Endothelial cell of umbilical vein (primary cell): ENCODE measurements at regions not wholly inside any gene's neighbourhood (a gene's known extent, or its start where the extent isn't known, plus 50 kb on each side); places are given as distances from the start of the nearest gene placed in this dataset.

Experiments
- BruUV-seq: library from RNA; stranded (reverse); fragments of 400-500 nt; replicated peaks from 2 replicates; lab custom pipeline; 2021; lab: Mats Ljungman, UMichigan
- CTCF ChIA-PET: fragments of 300-600, 350-600 bp; sonication (Branson Sonifier 250); formaldehyde crosslinking; loops from one replicate; lab custom pipeline; 2021; ENCODE audit warnings: antibody characterized with exemption, inconsistent platforms; lab: Charles Lee
- POLR2A ChIA-PET: fragments of 300-600, 350-600 bp; sonication (Branson Sonifier 250); formaldehyde crosslinking; loops from one replicate; lab custom pipeline; 2021; ENCODE audit warnings: antibody characterized with exemption, inconsistent platforms; lab: Charles Lee
- DNase-seq: peaks from one replicate; pipeline ENCODE4 v3.0.0-alpha.2; 2011; ENCODE audit warnings: low read depth, low spot score
- FAIRE-seq: peaks from 2 replicates; lab custom pipeline; 2011; peaks lifted over from hg19 to GRCh38; lab: Jason Lieb, UNC
- H2AFZ ChIP-seq: 2 replicates; pipeline ENCODE4 v1.6.0; 2012; ENCODE audit warnings: low read depth, low read length, control low read depth, inconsistent platforms
- H3K27ac ChIP-seq: 2 replicates; pipeline ENCODE4 v1.5.1; 2011; ENCODE audit warnings: low read depth, mild to moderate bottlenecking, control low read depth, low read length, moderate library complexity; ENCODE audit not compliant: insufficient read depth
- H3K27me3 ChIP-seq, 2 experiments: 2 replicates each; pipeline versions ENCODE4 v1.6.0 to v1.6.1; 2011; ENCODE audit warnings: low read length in 2 of 2, mixed read lengths in 1 of 2; ENCODE audit not compliant: control insufficient read depth in 2 of 2, insufficient read depth in 2 of 2
- H3K36me3 ChIP-seq, 2 experiments: 2 replicates in 1 of 2; 3 replicates in 1 of 2; pipeline ENCODE4 v1.5.1; 2011; ENCODE audit warnings: low read length in 2 of 2, mild to moderate bottlenecking in 1 of 2, moderate library complexity in 1 of 2; ENCODE audit not compliant: control insufficient read depth in 2 of 2, insufficient read depth in 2 of 2; ENCODE audit errors: extremely low read depth in 1 of 2
- H3K4me1 ChIP-seq: 3 replicates; pipeline ENCODE4 v1.5.1; 2011; ENCODE audit warnings: mild to moderate bottlenecking, low read length; ENCODE audit not compliant: control insufficient read depth, insufficient read depth; ENCODE audit errors: extremely low read depth
- H3K4me2 ChIP-seq: 2 replicates; pipeline ENCODE4 v1.6.1; 2011; ENCODE audit warnings: low read length, control low read depth, mixed read lengths; ENCODE audit not compliant: insufficient read depth
- H3K4me3 ChIP-seq, 3 experiments: fragments of 200-600 bp in 1 of 3; sonication (generic), shearing (Covaris generic) in 1 of 3; replicated peaks in 1 of 3; 2 replicates each; pipeline ENCODE4 v1.5.1; 2011 to 2016; ENCODE audit warnings: control low read depth in 3 of 3, low read length in 3 of 3, mild to moderate bottlenecking in 2 of 3, inconsistent platforms in 1 of 3, low read depth in 1 of 3, moderate library complexity in 1 of 3; ENCODE audit not compliant: insufficient read depth in 1 of 3
- H3K79me2 ChIP-seq: 2 replicates; pipeline ENCODE4 v1.6.0; 2012; ENCODE audit warnings: low read length, inconsistent platforms; ENCODE audit not compliant: control insufficient read depth, insufficient read depth
- H3K9ac ChIP-seq: replicated peaks from 2 replicates; pipeline ENCODE3; 2011; ENCODE audit warnings: low read length, control low read depth; ENCODE audit not compliant: insufficient read depth; ENCODE audit errors: extremely low read depth
- H3K9me1 ChIP-seq: replicated peaks from 3 replicates; pipeline ENCODE4 v1.6.0; 2011; ENCODE audit warnings: mild to moderate bottlenecking, low read length; ENCODE audit not compliant: control insufficient read depth, insufficient read depth; ENCODE audit errors: extremely low read depth
- H3K9me3 ChIP-seq: replicated peaks from 2 replicates; pipeline ENCODE4 v1.5.1; 2012; ENCODE audit warnings: low read length, inconsistent platforms; ENCODE audit not compliant: control insufficient read depth, insufficient read depth
- H4K20me1 ChIP-seq: replicated peaks from 2 replicates; pipeline ENCODE3; 2011; ENCODE audit warnings: mild to moderate bottlenecking, low read length; ENCODE audit not compliant: control insufficient read depth, insufficient read depth; ENCODE audit errors: extremely low read depth
- EZH2 ChIP-seq: IDR thresholded peaks from 2 replicates; pipeline ENCODE4 v1.6.1; 2012; ENCODE audit warnings: borderline replicate concordance, low read depth, mild to moderate bottlenecking, moderate library complexity, low read length, inconsistent platforms; ENCODE audit not compliant: severe bottlenecking
- FOS ChIP-seq: IDR thresholded peaks from 2 replicates; pipeline ENCODE4 v1.6.1; 2011; ENCODE audit warnings: mild to moderate bottlenecking, low read length, moderate library complexity, borderline replicate concordance; ENCODE audit not compliant: insufficient read depth
- GATA2 ChIP-seq: IDR thresholded peaks from 2 replicates; pipeline ENCODE4 v1.7.0; 2011; ENCODE audit warnings: low read depth, mild to moderate bottlenecking, moderate library complexity, mixed read lengths, low read length; ENCODE audit not compliant: insufficient read length, insufficient read depth
- JUN ChIP-seq: IDR thresholded peaks from 2 replicates; pipeline ENCODE4 v1.6.1; 2011; ENCODE audit warnings: borderline replicate concordance, low read depth; ENCODE audit not compliant: insufficient read length, insufficient read depth
- MYC ChIP-seq: IDR thresholded peaks from one replicate; pipeline ENCODE4 v1.6.1; 2011; ENCODE audit warnings: mild to moderate bottlenecking, low read depth, low read length
- POLR2A ChIP-seq: IDR thresholded peaks from 2 replicates; pipeline ENCODE4 v1.6.1; 2012; ENCODE audit warnings: low read depth, mild to moderate bottlenecking, control low read depth, low read length
- POLR2AphosphoS5 ChIP-seq: IDR thresholded peaks from 2 replicates; pipeline ENCODE4 v1.6.1; 2012; ENCODE audit warnings: low read depth, mild to moderate bottlenecking, control low read depth, low read length, moderate library complexity; ENCODE audit not compliant: insufficient read depth
- dilution Hi-C: fragments of 300-500 bp; cut with MboI; formaldehyde crosslinking; loops from one replicate; pipeline ENCODE4 v1.15.0; 2019; ENCODE audit warnings: low sequenced_read_pairs; ENCODE audit not compliant: extremely low pct_ligation_motif_present
- intact Hi-C: fragments of 100-400 bp; cut with micrococcal nuclease; formaldehyde crosslinking; loops from one replicate; pipeline ENCODE4 v1.10.0; 2022
- TF ChIP-seq, protein P1 (sequence below): IDR thresholded peaks from 2 replicates; pipeline ENCODE4 v1.6.1; 2011; ENCODE audit not compliant: insufficient read depth, insufficient read length
- TF ChIP-seq, protein P2 (sequence below), 2 donors: IDR thresholded peaks; 1 replicate in 1 of 2; 2 replicates in 1 of 2; pipeline ENCODE4 v1.5.1; 2011; ENCODE audit warnings: low read length in 2 of 2, mild to moderate bottlenecking in 2 of 2, moderate library complexity in 2 of 2, control low read depth in 1 of 2, inconsistent platforms in 1 of 2, low read depth in 1 of 2; ENCODE audit not compliant: insufficient read depth in 1 of 2; ENCODE audit errors: extremely low read depth in 1 of 2

DNA sequence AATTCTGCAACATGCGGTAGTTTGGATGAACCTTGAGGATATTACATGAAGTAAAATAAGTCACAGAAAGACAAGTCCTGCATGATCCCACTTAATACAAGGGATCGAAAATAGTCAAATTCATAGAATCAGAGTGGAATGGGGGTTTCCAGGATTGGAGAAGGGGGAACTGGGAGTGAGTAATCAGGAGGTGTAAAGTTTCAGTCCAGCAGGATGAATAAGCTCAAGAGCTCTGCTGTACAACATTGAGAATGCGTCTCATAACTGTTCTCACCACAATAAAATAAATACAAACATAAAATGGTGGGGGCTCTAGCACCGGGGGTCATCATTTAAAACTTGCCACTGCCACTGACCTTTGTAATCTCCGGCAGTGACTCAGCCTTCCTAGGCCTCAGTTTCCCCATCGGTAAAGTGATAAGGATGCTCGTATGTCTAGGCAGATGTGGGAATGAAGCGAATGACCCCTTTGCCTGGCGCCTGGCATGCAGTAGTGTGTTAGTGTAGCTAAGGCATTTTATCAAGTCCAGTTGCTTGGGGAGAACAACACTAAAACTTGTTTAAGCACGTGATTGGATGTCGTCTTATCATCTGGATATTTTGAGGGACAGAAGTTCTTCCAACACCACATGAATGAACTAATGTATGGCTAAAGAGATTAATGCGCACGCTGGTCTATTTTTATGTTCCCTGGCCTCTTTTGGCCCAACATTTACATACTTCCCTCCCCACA lies 421.1 kb downstream of the QKI start:
- CTCF ChIA-PET: no interaction called here
- FAIRE-seq (no peak), DNase-seq (no peak)
- no peaks in the 10 kb centered on the region for H3K36me3 ChIP-seq
- intact Hi-C loops (no loop called here), dilution Hi-C loops (no loop called here)
- no peak overlapping the region for H2AFZ ChIP-seq
- H3K27me3 ChIP-seq: no peaks in the 10 kb centered on the region
- H3K79me2 ChIP-seq: no peaks in the 10 kb centered on the region
- H3K9ac ChIP-seq: no peak overlapping the region
- H3K4me1 ChIP-seq: no peaks in the 10 kb centered on the region
- no peaks in the 10 kb centered on the region for H3K9me1 ChIP-seq
- H3K4me2 ChIP-seq: no peak overlapping the region
- H3K9me3 ChIP-seq: no peaks in the 10 kb centered on the region
- BruUV-seq: no TSS peak
- H4K20me1 ChIP-seq: peaks cover 2% of the 10 kb centered on the region
- TF ChIP-seq, protein P1, sequence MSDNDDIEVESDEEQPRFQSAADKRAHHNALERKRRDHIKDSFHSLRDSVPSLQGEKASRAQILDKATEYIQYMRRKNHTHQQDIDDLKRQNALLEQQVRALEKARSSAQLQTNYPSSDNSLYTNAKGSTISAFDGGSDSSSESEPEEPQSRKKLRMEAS: no peak
- H3K4me3 ChIP-seq: no peak overlapping the region
- no peak overlapping the region for H3K27ac ChIP-seq
- POLR2A ChIA-PET: no interaction called here

DNA sequence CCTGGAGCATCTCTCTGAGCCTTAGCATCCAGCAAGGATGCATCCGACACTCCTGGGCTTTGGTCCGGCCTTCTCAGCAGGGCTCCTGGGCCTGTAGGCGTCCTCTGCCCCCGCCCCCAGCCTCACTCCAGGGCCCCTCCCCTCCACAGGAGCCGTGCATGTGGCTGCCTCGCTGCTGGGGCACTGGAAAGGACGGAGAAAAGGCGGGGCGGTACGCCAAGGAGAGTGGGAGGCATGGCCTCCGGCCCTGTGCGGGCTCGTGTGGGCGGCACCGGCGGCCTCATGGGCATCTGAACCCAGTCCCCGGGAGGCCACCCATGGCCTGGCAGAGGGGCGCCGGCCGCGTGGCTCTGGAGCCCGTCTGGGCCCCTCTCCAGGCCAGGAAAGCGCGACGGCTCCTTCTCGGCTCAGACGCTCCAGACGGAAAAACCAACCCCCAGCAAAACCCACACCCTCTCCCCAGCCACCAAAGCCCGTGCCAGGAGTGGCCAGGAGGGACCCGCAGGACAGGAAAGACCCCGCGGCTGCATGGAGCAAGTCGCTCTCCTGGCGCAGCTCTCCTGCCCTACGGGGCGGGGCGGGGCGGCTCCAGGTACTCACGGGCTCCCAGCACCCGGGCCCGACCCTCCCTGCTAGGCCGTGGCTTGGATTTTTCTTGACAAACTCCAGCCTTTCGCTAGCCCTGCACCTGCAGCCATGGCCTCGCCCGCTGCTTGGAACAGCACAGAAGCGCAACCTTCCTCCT lies 419.9 kb downstream of the QKI start:
- H3K9me3 ChIP-seq: peaks cover 2% of the 10 kb centered on the region
- no peak overlapping the region for H3K27ac ChIP-seq
- H3K4me1 ChIP-seq: no peaks in the 10 kb centered on the region
- CTCF ChIA-PET: no interaction called here
- no peaks in the 10 kb centered on the region for H3K36me3 ChIP-seq
- H3K4me3 ChIP-seq: no peak overlapping the region
- POLR2A ChIA-PET: no interaction called here
- no peaks in the 10 kb centered on the region for H3K79me2 ChIP-seq
- no peak overlapping the region for H3K9ac ChIP-seq
- no peak overlapping the region for H2AFZ ChIP-seq
- no peak overlapping the region for H3K4me2 ChIP-seq
- BruUV-seq: no TSS peak
- no peaks in the 10 kb centered on the region for H3K9me1 ChIP-seq
- no peak for DNase-seq
- no peaks in the 10 kb centered on the region for H3K27me3 ChIP-seq
- TF ChIP-seq POLR2AphosphoS5 (no peak), MYC (no peak), EZH2 (no peak), FOS (no peak), POLR2A (no peak), GATA2 (no peak), JUN (no peak)
- TF ChIP-seq, protein P2, sequence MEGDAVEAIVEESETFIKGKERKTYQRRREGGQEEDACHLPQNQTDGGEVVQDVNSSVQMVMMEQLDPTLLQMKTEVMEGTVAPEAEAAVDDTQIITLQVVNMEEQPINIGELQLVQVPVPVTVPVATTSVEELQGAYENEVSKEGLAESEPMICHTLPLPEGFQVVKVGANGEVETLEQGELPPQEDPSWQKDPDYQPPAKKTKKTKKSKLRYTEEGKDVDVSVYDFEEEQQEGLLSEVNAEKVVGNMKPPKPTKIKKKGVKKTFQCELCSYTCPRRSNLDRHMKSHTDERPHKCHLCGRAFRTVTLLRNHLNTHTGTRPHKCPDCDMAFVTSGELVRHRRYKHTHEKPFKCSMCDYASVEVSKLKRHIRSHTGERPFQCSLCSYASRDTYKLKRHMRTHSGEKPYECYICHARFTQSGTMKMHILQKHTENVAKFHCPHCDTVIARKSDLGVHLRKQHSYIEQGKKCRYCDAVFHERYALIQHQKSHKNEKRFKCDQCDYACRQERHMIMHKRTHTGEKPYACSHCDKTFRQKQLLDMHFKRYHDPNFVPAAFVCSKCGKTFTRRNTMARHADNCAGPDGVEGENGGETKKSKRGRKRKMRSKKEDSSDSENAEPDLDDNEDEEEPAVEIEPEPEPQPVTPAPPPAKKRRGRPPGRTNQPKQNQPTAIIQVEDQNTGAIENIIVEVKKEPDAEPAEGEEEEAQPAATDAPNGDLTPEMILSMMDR (IDR thresholded peaks at IDR 0.05; ENCODE audit: extremely low read depth in 1 of 2, insufficient read depth in 1 of 2, low read depth in 1 of 2, low read length in 2 of 2): no peak
- TF ChIP-seq, protein P1: no peak
- no peak for FAIRE-seq
- H4K20me1 ChIP-seq: peaks cover 2% of the 10 kb centered on the region
- intact Hi-C loops: no loop called here
- dilution Hi-C loops: no loop called here
